ENCODE measurements at regions not wholly inside any gene's neighbourhood (a gene's known extent, or its start where the extent isn't known, plus 50 kb on each side); places are given as distances from the start of the nearest gene placed in this dataset.

- no peak for TF ChIP-seq CTCF (conservative IDR thresholded peaks at IDR 0.05; ENCODE audit: low read depth, low read length)
- TF ChIP-seq EZH2 (IDR thresholded peaks at IDR 0.05; ENCODE audit: borderline replicate concordance, low read depth, low read length, poor library complexity, severe bottlenecking): no peak
Measured at GRCh38 chrX:97845451-97845850, 961.7 kb downstream of the RPA4 start.
